HepG2 (cell line): ENCODE measurements at regions not wholly inside any gene's neighbourhood (a gene's known extent, or its start where the extent isn't known, plus 50 kb on each side); places are given as distances from the start of the nearest gene placed in this dataset.

ENCODE experiments used
- ARHGAP35 ChIP-seq: sonication (generic); formaldehyde crosslinking; IDR thresholded peaks from 2 replicates; pipeline ENCODE4 v1.9.0; 2022; ENCODE audit warnings: mild to moderate bottlenecking, inconsistent platforms, moderate library complexity, missing genetic modification reagents, borderline replicate concordance
- DNMT3B ChIP-seq: conservative IDR thresholded peaks from 2 replicates; pipeline ENCODE4 v1.6.1; 2016; ENCODE audit warnings: missing biosample characterization, control low read depth
- FOXA1 ChIP-seq, 2 experiments: fragments of 450-650 bp in 1 of 2; sonication (generic) in 1 of 2; formaldehyde crosslinking in 1 of 2; IDR thresholded peaks; 2 replicates each; pipeline versions ENCODE4 v1.4.0 to v1.6.1; 2016 to 2020; ENCODE audit warnings: missing genetic modification reagents in 1 of 2
- FOXO1 ChIP-seq: sonication (generic); formaldehyde crosslinking; IDR thresholded peaks from 2 replicates; pipeline ENCODE4 v1.4.0; 2020; ENCODE audit warnings: missing genetic modification reagents
- GFI1 ChIP-seq: sonication (generic); formaldehyde crosslinking; IDR thresholded peaks from 2 replicates; pipeline ENCODE4 v1.5.0; 2020; ENCODE audit warnings: missing genetic modification reagents, mild to moderate bottlenecking, borderline replicate concordance
- HNF4A ChIP-seq: sonication (generic); formaldehyde crosslinking; IDR thresholded peaks from 2 replicates; pipeline ENCODE4 v1.4.0; 2020; ENCODE audit warnings: missing genetic modification reagents
- HNRNPUL1 ChIP-seq: fragments of 200-400 bp; formaldehyde crosslinking; IDR thresholded peaks from 2 replicates; pipeline ENCODE4 v1.6.1; 2017; ENCODE audit warnings: low read depth, mild to moderate bottlenecking, low read length, moderate library complexity
- KDM2A ChIP-seq: sonication (generic); formaldehyde crosslinking; IDR thresholded peaks from 2 replicates; pipeline ENCODE4 v1.4.0; 2020; ENCODE audit warnings: low read depth, missing genetic modification reagents, borderline replicate concordance
- POLR2A ChIP-seq, 2 experiments: IDR thresholded peaks; 2 replicates each; pipeline ENCODE4 v1.6.1; 2011; ENCODE audit warnings: low read depth in 2 of 2, low read length in 2 of 2, mild to moderate bottlenecking in 1 of 2, moderate library complexity in 1 of 2; ENCODE audit not compliant: insufficient read depth in 1 of 2
- RBFOX2 ChIP-seq: fragments of 200-400 bp; formaldehyde crosslinking; IDR thresholded peaks from 2 replicates; pipeline ENCODE4 v1.6.1; 2017; ENCODE audit warnings: low read depth, mild to moderate bottlenecking, low read length
- SALL2 ChIP-seq: sonication (generic); formaldehyde crosslinking; IDR thresholded peaks from 2 replicates; pipeline ENCODE4 v1.8.1; 2023; ENCODE audit warnings: mild to moderate bottlenecking, missing genetic modification reagents, inconsistent platforms
- ZNF205 ChIP-seq: IDR thresholded peaks from 2 replicates; pipeline ENCODE4 v1.6.1; 2018; ENCODE audit warnings: missing biosample characterization, missing genetic modification reagents
- ZNF264 ChIP-seq: sonication (generic); formaldehyde crosslinking; IDR thresholded peaks from 2 replicates; pipeline ENCODE4 v1.4.0; 2020; ENCODE audit warnings: missing genetic modification reagents
- ZNF543 ChIP-seq: sonication (generic); formaldehyde crosslinking; IDR thresholded peaks from 2 replicates; pipeline ENCODE4 v1.4.0; 2020; ENCODE audit warnings: mild to moderate bottlenecking, missing genetic modification reagents
- ZNF644 ChIP-seq: IDR thresholded peaks from 2 replicates; pipeline ENCODE4 v1.6.1; 2016; ENCODE audit warnings: low read depth
- ZSCAN31 ChIP-seq: sonication (generic); formaldehyde crosslinking; IDR thresholded peaks from 2 replicates; pipeline ENCODE4 v1.5.0; 2020; ENCODE audit warnings: low read depth, mild to moderate bottlenecking, missing genetic modification reagents
- TF ChIP-seq, protein P1 (sequence below): sonication (generic); formaldehyde crosslinking; IDR thresholded peaks from 2 replicates; pipeline ENCODE4 v1.5.1; 2020; ENCODE audit warnings: mild to moderate bottlenecking, missing genetic modification reagents
- TF ChIP-seq, protein P2 (sequence below): sonication (generic); formaldehyde crosslinking; IDR thresholded peaks from 2 replicates; pipeline ENCODE4 v1.5.1; 2020; ENCODE audit warnings: missing genetic modification reagents, mild to moderate bottlenecking, borderline replicate concordance
- TF ChIP-seq, protein P3 (sequence below): IDR thresholded peaks from 2 replicates; pipeline ENCODE4 v1.6.1; 2016
- TF ChIP-seq, protein P4 (sequence below): sonication (generic); formaldehyde crosslinking; IDR thresholded peaks from 2 replicates; pipeline ENCODE4 v1.4.0; 2020; ENCODE audit warnings: mild to moderate bottlenecking, low read depth, missing genetic modification reagents

DNA sequence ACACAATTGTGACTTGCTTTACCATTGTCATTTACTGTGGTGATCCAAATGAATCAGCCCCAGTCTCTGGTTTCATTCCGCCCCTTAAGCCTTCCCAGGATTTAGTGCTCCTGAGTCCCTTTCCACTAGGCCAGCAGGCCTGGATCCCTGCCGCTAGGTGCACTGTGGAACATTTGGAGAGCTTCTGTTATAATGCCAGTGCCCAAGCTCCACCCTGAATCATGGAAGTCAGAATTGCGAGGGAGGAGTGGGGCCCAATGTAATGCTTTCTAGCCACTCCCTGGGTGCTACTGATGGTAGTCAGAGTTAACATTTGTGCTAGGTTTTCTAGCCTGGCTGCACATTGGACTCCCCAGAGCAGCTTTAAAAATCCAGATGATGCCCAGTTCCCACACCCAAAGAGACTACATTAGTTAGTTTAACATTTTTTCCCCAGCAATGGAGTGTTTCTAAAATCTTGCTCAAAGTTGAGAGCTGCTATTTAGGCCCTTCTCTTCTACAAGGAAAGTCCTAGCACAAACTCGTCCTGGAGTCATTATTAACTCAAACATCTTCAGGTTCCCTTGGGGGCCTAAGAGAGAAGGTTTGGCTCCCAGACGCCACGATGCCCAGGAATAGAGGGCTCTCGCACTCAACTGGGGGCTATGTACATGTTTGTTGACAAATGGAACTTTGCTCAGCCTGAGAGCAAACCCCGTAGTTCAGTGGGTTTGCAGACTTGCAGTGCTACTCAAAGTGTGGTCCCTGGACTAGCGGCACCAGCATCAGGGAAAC, 366.7 kb upstream of the PROK2 start (continued):
- TF ChIP-seq, protein P1, sequence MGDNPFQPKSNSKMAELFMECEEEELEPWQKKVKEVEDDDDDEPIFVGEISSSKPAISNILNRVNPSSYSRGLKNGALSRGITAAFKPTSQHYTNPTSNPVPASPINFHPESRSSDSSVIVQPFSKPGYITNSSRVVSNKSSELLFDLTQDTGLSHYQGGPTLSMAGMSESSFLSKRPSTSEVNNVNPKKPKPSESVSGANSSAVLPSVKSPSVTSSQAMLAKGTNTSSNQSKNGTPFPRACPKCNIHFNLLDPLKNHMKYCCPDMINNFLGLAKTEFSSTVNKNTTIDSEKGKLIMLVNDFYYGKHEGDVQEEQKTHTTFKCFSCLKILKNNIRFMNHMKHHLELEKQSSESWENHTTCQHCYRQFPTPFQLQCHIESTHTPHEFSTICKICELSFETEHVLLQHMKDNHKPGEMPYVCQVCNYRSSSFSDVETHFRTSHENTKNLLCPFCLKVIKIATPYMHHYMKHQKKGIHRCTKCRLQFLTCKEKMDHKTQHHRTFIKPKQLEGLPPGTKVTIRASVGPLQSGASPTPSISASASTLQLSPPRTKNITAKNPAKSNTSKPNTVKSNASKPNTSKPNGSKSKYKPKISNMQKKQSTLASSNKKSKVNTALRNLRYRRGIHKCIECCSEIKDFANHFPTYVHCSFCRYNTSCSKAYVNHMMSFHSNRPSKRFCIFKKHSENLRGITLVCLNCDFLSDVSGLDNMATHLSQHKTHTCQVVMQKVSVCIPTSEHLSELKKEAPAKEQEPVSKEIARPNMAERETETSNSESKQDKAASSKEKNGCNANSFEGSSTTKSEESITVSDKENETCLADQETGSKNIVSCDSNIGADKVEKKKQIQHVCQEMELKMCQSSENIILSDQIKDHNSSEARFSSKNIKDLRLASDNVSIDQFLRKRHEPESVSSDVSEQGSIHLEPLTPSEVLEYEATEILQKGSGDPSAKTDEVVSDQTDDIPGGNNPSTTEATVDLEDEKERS (CRISPR knock-in tag), result 0 out of 2 replicates have a peak, but pooled peaks have one; percentile 2
- TF ChIP-seq, protein P2, sequence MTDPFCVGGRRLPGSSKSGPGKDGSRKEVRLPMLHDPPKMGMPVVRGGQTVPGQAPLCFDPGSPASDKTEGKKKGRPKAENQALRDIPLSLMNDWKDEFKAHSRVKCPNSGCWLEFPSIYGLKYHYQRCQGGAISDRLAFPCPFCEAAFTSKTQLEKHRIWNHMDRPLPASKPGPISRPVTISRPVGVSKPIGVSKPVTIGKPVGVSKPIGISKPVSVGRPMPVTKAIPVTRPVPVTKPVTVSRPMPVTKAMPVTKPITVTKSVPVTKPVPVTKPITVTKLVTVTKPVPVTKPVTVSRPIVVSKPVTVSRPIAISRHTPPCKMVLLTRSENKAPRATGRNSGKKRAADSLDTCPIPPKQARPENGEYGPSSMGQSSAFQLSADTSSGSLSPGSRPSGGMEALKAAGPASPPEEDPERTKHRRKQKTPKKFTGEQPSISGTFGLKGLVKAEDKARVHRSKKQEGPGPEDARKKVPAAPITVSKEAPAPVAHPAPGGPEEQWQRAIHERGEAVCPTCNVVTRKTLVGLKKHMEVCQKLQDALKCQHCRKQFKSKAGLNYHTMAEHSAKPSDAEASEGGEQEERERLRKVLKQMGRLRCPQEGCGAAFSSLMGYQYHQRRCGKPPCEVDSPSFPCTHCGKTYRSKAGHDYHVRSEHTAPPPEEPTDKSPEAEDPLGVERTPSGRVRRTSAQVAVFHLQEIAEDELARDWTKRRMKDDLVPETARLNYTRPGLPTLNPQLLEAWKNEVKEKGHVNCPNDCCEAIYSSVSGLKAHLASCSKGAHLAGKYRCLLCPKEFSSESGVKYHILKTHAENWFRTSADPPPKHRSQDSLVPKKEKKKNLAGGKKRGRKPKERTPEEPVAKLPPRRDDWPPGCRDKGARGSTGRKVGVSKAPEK (CRISPR knock-in tag), result 0 out of 2 replicates have a peak, but pooled peaks have one; percentile 56
- peak; percentile 55 for TF ChIP-seq RBFOX2
- 0 out of 2 replicates have a peak, but pooled peaks have one; percentile 0 for TF ChIP-seq ZNF543 (CRISPR knock-in tag)
- TF ChIP-seq FOXA1 (IDR thresholded peaks at IDR 0.05), result no peak
- peak; percentile 37; the same call in 1 of the 2 replicates for TF ChIP-seq FOXA1 (CRISPR knock-in tag; IDR thresholded peaks at IDR 0.05)
- 0 out of 2 replicates have a peak, but pooled peaks have one; percentile 30 for TF ChIP-seq ZNF264
- TF ChIP-seq POLR2A (IDR thresholded peaks at IDR 0.05; ENCODE audit: insufficient read depth in 1 of 2, low read depth in 2 of 2, low read length in 2 of 2), result peak in 1 of 2 experiments; percentile 0; a peak in 1 of 4 replicates
- TF ChIP-seq FOXO1 (CRISPR knock-in tag), result peak; percentile 5; the same call in 1 of the 2 replicates
- no peak for TF ChIP-seq DNMT3B
- 0 out of 2 replicates have a peak, but pooled peaks have one; percentile 52 for TF ChIP-seq KDM2A (CRISPR knock-in tag)
- no peak for TF ChIP-seq ZNF205 (CRISPR knock-in tag)
- no peak for TF ChIP-seq SALL2 (CRISPR knock-in tag)
- 0 out of 2 replicates have a peak, but pooled peaks have one; percentile 37 for TF ChIP-seq ZSCAN31 (CRISPR knock-in tag)
- 0 out of 2 replicates have a peak, but pooled peaks have one; percentile 21 for TF ChIP-seq HNF4A
- no peak for TF ChIP-seq HNRNPUL1
- TF ChIP-seq, protein P3, sequence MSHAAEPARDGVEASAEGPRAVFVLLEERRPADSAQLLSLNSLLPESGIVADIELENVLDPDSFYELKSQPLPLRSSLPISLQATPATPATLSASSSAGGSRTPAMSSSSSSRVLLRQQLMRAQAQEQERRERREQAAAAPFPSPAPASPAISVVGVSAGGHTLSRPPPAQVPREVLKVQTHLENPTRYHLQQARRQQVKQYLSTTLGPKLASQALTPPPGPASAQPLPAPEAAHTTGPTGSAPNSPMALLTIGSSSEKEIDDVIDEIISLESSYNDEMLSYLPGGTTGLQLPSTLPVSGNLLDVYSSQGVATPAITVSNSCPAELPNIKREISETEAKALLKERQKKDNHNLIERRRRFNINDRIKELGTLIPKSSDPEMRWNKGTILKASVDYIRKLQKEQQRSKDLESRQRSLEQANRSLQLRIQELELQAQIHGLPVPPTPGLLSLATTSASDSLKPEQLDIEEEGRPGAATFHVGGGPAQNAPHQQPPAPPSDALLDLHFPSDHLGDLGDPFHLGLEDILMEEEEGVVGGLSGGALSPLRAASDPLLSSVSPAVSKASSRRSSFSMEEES (CRISPR knock-in tag), result no peak
- TF ChIP-seq ARHGAP35 (CRISPR knock-in tag), result 0 out of 2 replicates have a peak, but pooled peaks have one; percentile 37
- 0 out of 2 replicates have a peak, but pooled peaks have one; percentile 6 for TF ChIP-seq GFI1 (CRISPR knock-in tag)
- peak; percentile 42; the same call in 1 of the 2 replicates for TF ChIP-seq ZNF644 (CRISPR knock-in tag)
- TF ChIP-seq, protein P4, sequence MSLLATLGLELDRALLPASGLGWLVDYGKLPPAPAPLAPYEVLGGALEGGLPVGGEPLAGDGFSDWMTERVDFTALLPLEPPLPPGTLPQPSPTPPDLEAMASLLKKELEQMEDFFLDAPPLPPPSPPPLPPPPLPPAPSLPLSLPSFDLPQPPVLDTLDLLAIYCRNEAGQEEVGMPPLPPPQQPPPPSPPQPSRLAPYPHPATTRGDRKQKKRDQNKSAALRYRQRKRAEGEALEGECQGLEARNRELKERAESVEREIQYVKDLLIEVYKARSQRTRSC (CRISPR knock-in tag), result peak; percentile 30; the same call in 1 of the 2 replicates
